ENCODE measurements at regions not wholly inside any gene's neighbourhood (a gene's known extent, or its start where the extent isn't known, plus 50 kb on each side); places are given as distances from the start of the nearest gene placed in this dataset.

GRCh38 chr14:96638041-96638855, 136.1 kb downstream of the PAPOLA start:
- no peak for DNase-seq

GRCh38 chr14:96639550-96639949, 137.4 kb downstream of the PAPOLA start:
- DNase-seq = no peak

GRCh38 chr14:96648506-96649326, 146.5 kb downstream of the PAPOLA start:
- DNase-seq = no peak

GRCh38 chr14:96649327-96649601, 147.1 kb downstream of the PAPOLA start:
- DNase-seq = no peak

- no peak for DNase-seq
Observed at GRCh38 chr14:96653597-96653996, 143.6 kb upstream of the VRK1 start.

- no peak for DNase-seq
Observed at GRCh38 chr14:96658611-96659010, 138.6 kb upstream of the VRK1 start.

GRCh38 chr14:96660123-96660522, 137.1 kb upstream of the VRK1 start:
- DNase-seq = no peak

- no peak for DNase-seq
Observed at GRCh38 chr14:96660667-96661066, 136.5 kb upstream of the VRK1 start.

GRCh38 chr14:96661244-96661969, 135.8 kb upstream of the VRK1 start:
- DNase-seq = no peak

- DNase-seq = no peak
Observed at GRCh38 chr14:96662116-96662970, 134.8 kb upstream of the VRK1 start.

- DNase-seq = no peak
Observed at GRCh38 chr14:96663076-96663475, 134.1 kb upstream of the VRK1 start.

- DNase-seq = no peak
Observed at GRCh38 chr14:96663491-96664067, 133.6 kb upstream of the VRK1 start.

- no peak for DNase-seq
Observed at GRCh38 chr14:96666088-96666487, 131.1 kb upstream of the VRK1 start.

GRCh38 chr14:96670391-96670790, 126.8 kb upstream of the VRK1 start:
- DNase-seq = no peak

- DNase-seq = no peak
Observed at GRCh38 chr14:96671218-96671617, 126.0 kb upstream of the VRK1 start.

- DNase-seq = no peak
Observed at GRCh38 chr14:96673706-96674105, 123.5 kb upstream of the VRK1 start.

- no peak for DNase-seq
Observed at GRCh38 chr14:96674121-96674520, 123.1 kb upstream of the VRK1 start.

GRCh38 chr14:96676166-96676565, 121.0 kb upstream of the VRK1 start:
- no peak for DNase-seq

- DNase-seq = no peak
Observed at GRCh38 chr14:96681829-96682228, 115.4 kb upstream of the VRK1 start.

GRCh38 chr14:96682401-96682800, 114.8 kb upstream of the VRK1 start:
- DNase-seq = no peak

- DNase-seq = no peak
Observed at GRCh38 chr14:96683562-96684289, 113.5 kb upstream of the VRK1 start.

- no peak for DNase-seq
Observed at GRCh38 chr14:96686126-96686525, 111.1 kb upstream of the VRK1 start.
